ENCODE measurements at regions not wholly inside any gene's neighbourhood (a gene's known extent, or its start where the extent isn't known, plus 50 kb on each side); places are given as distances from the start of the nearest gene placed in this dataset.

GRCh38 chr11:69431136-69431535 is 50.3 kb upstream of the LINC01488 start:
- Mint-ChIP-seq H3K4me3 (no peak overlapping the region), H3K27me3 (no peaks in the 10 kb centered on the region), H3K36me3 (no peaks in the 10 kb centered on the region), H3K9me3 (peaks cover 0 to 2% (median 0%) of the 10 kb centered on the region in 7 donors), H3K27ac (no peak overlapping the region), H3K4me1 (no peaks in the 10 kb centered on the region)
- Histone ChIP-seq H3K27me3 (ENCODE audit: control insufficient read depth, insufficient read depth, low read length) (no peaks in the 10 kb centered on the region), H3K27ac (ENCODE audit: insufficient read depth, low read length, poor library complexity, severe bottlenecking) (no peak overlapping the region), H3K4me1 (ENCODE audit: control insufficient read depth, insufficient read depth, low read length, poor library complexity, severe bottlenecking) (no peaks in the 10 kb centered on the region), H3K4me3 (ENCODE audit: low read depth, low read length) (no peak overlapping the region), H3K36me3 (ENCODE audit: control insufficient read depth, insufficient read depth, low read length) (no peaks in the 10 kb centered on the region), H3K9me3 (ENCODE audit: control insufficient read depth in 2 of 2, low read length in 2 of 2) (no peaks in the 10 kb centered on the region)
- ATAC-seq (ENCODE audit: low read depth in 2 of 2) = no peak
- DNase-seq = no peak
